ENCODE measurements at regions not wholly inside any gene's neighbourhood (a gene's known extent, or its start where the extent isn't known, plus 50 kb on each side); places are given as distances from the start of the nearest gene placed in this dataset.

- H3K4me3 Mint-ChIP-seq: no peak overlapping the region
- no peaks in the 10 kb centered on the region for H3K9me3 Mint-ChIP-seq
- peaks cover 17% of the 10 kb centered on the region for H3K4me1 Mint-ChIP-seq (ENCODE audit: low read depth)
- no peak overlapping the region for H3K27ac Mint-ChIP-seq
- H3K36me3 Mint-ChIP-seq (ENCODE audit: low read depth): no peaks in the 10 kb centered on the region
- H3K27me3 Mint-ChIP-seq: peaks cover 74% of the 10 kb centered on the region
- DNase-seq: no peak
These were observed 132.9 kb downstream of the TPRA1 start for GRCh38 chr3:127457546-127458145.

DNA sequence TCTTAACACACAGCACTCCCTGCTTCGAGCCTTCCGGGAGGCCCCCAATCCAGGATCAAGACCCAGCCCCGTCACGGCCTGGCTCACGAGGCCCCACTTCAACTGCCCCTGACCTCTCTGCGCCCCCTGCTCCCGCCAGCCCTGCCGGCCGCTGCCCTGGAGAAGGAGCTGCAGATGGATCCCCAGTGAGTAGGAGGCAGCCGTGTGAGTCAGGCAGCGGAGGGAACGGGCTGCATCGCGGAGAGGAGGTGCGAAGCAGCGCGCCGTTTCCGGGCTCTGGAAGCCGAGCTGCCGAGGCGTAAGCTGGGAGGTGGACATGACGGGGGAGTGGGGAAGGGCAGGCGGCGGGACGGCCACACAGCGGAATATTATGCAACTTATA lies 133.4 kb downstream of the TPRA1 start:
- Mint-ChIP-seq H3K36me3 (ENCODE audit: low read depth) (no peaks in the 10 kb centered on the region), H3K4me1 (ENCODE audit: low read depth) (peaks cover 17% of the 10 kb centered on the region), H3K27me3 (peaks cover 73% of the 10 kb centered on the region), H3K27ac (no peak overlapping the region), H3K9me3 (no peaks in the 10 kb centered on the region), H3K4me3 (no peak overlapping the region)
- peak; percentile 50 for DNase-seq

- H3K27ac Mint-ChIP-seq: no peak overlapping the region
- no peaks in the 10 kb centered on the region for H3K36me3 Mint-ChIP-seq (ENCODE audit: low read depth)
- peaks cover 74% of the 10 kb centered on the region for H3K27me3 Mint-ChIP-seq
- H3K4me3 Mint-ChIP-seq: no peak overlapping the region
- H3K4me1 Mint-ChIP-seq (ENCODE audit: low read depth): peaks cover 17% of the 10 kb centered on the region
- DNase-seq: no peak
- H3K9me3 Mint-ChIP-seq: no peaks in the 10 kb centered on the region
These were observed 134.0 kb downstream of the TPRA1 start for GRCh38 chr3:127456471-127457093.

DNA sequence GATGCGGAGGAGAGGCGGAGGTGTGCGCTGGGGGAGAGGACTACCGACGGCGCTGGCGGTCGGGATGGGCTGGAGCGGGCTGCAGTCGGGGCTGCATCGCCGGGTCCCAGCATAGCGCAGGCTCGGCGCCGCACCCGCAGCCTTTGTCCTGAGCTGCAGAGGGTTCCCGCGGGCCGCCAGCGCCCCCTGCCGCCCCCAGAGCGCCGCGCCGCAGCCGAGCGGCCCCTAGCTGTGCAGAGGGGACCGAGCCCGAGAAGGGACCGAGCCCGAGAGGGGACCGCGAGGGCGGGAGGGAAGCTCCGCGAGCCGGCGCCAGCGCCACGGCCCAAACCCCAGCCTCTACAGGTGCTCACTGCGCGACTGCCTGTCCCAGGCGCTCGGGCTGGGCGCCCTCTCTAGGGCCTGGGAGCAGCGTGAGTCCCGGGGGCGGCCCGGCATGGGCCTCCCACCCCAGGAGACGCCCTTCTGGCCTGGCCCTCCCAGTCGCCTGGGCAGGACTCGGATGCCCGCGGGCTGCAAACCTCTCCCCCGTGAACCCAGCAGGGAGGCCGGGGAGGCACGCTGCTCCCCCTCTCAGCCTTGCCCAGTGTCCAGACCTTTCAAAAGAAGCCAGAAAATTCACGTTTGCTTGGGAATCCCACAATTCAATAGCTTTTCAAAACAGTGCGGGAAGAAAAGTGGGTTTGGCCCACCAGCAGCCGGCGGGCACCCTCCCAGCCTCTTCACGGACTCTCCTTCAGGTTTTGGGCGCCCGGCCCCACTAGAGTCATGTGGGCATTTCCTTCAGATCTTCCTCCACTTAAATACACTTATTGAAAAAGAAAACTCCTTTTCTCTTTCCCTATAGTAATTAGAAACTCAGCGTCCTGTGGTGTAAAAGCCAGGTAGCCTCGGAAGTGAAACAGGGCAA lies 134.7 kb downstream of the TPRA1 start:
- Mint-ChIP-seq H3K27me3 (peaks cover 74% of the 10 kb centered on the region), H3K4me3 (no peak overlapping the region), H3K27ac (no peak overlapping the region), H3K36me3 (ENCODE audit: low read depth) (no peaks in the 10 kb centered on the region), H3K9me3 (no peaks in the 10 kb centered on the region), H3K4me1 (ENCODE audit: low read depth) (peaks cover 17% of the 10 kb centered on the region)
- DNase-seq: peak; percentile 78

GRCh38 chr3:127454968-127455367 lies 135.6 kb downstream of the TPRA1 start:
- Mint-ChIP-seq H3K9me3 (no peaks in the 10 kb centered on the region), H3K4me3 (no peak overlapping the region), H3K36me3 (ENCODE audit: low read depth) (no peaks in the 10 kb centered on the region), H3K27me3 (peaks cover 66% of the 10 kb centered on the region), H3K4me1 (ENCODE audit: low read depth) (peaks cover 17% of the 10 kb centered on the region), H3K27ac (no peak overlapping the region)
- DNase-seq: no peak

DNA sequence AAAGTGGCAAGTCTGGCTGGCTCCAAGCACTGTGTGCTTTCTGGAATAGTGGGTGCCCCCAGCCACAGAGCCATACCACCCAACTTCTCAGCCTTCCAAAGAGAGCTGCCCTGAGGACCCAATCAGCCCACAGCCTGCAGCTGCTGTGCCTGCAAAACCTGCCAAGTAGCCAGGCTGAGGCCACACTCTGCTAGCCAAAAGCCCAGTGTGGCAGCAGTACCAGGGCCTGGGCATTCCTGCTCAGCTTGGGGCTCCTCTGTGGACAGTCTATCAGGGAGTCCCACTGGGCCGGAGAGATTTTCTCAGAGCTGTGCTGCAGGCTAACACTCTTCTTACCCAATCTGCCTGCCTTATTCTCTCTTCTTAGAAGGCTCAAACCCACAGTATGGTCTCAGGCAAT lies 136.5 kb downstream of the TPRA1 start:
- peak; percentile 12 for DNase-seq
- H3K27me3 Mint-ChIP-seq: peaks cover 60% of the 10 kb centered on the region

GRCh38 chr3:127452321-127452821 lies 138.2 kb downstream of the TPRA1 start:
- Mint-ChIP-seq H3K27me3 (peaks cover 43% of the 10 kb centered on the region), H3K27ac (no peak overlapping the region)

More for the DNA sequence above, 136.5 kb downstream of the TPRA1 start:
- Mint-ChIP-seq H3K36me3 (ENCODE audit: low read depth) (no peaks in the 10 kb centered on the region), H3K9me3 (no peaks in the 10 kb centered on the region), H3K27ac (no peak overlapping the region), H3K4me1 (ENCODE audit: low read depth) (peaks cover 17% of the 10 kb centered on the region), H3K4me3 (no peak overlapping the region)

DNA sequence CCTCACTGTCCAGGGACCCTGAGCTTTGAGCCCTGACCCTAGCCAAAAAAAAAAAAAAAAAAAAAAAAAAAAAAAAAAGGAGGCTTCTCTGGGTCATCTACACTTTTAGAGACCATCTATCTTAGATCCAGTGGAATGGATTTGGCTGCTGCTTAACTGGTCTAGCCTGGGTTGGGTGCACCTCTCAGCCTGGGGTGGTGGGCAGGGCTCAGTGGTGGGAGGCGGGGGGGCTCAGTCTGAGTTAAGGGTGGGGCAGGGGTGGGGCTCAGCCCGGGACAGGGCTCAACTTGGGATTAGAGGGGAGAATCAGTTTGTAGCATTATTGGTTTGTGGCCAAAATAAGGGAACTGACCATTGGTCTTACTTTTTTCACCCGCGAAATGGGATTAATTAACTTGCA lies 139.2 kb downstream of the TPRA1 start:
- Mint-ChIP-seq H3K9me3 (no peaks in the 10 kb centered on the region), H3K4me1 (ENCODE audit: low read depth) (peaks cover 8% of the 10 kb centered on the region), H3K4me3 (no peak overlapping the region), H3K36me3 (ENCODE audit: low read depth) (no peaks in the 10 kb centered on the region), H3K27me3 (peaks cover 36% of the 10 kb centered on the region), H3K27ac (no peak overlapping the region)
- no peak for DNase-seq

More at GRCh38 chr3:127452321-127452821, 138.2 kb downstream of the TPRA1 start:
- Mint-ChIP-seq H3K9me3 (no peaks in the 10 kb centered on the region), H3K36me3 (ENCODE audit: low read depth) (no peaks in the 10 kb centered on the region), H3K4me3 (no peak overlapping the region), H3K4me1 (ENCODE audit: low read depth) (peaks cover 17% of the 10 kb centered on the region)
- peak; percentile 24 for DNase-seq

- Mint-ChIP-seq H3K4me3 (no peak overlapping the region), H3K4me1 (ENCODE audit: low read depth) (peaks cover 2% of the 10 kb centered on the region), H3K9me3 (no peaks in the 10 kb centered on the region), H3K36me3 (ENCODE audit: low read depth) (no peaks in the 10 kb centered on the region), H3K27me3 (peaks cover 29% of the 10 kb centered on the region), H3K27ac (no peak overlapping the region)
- DNase-seq: peak; percentile 14
These were observed 140.2 kb downstream of the TPRA1 start for GRCh38 chr3:127450331-127450730.

DNA sequence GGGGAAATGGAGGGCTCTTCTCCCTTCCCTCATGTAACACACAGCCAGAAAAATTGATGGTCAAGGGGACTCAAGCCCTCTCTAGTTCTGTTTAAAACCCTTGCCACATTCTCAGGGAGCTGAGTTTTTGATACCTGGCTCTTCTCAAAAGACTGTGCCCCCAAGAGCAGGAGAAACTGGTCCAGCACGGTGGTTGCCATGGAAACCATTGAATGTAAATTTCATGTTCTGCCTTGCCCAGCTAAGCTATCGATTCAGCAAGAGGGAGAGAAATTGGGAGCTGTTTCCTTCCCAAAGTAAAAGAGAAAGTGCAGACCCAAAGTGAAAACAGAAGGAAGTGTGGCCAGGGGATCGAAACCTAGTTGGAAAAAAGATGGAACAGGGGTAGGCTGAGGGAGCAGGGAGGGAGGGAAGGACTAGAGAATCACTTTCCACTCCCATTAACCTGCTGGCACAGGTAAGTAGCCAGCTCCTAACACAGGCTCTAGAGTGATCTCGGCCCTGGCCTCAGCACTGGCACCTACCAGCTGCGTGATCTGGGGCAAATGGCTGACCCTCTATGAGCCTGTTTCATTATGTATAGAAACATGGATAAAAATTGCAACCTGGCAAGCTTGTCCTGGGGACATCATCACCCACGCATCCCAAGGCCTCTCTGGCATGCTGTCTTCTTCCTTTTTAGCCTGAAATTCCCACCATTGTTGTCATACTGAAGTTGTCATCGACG lies 140.9 kb downstream of the TPRA1 start:
- no peak overlapping the region for H3K27ac Mint-ChIP-seq
- H3K27me3 Mint-ChIP-seq: peaks cover 22% of the 10 kb centered on the region
- no peak overlapping the region for H3K4me3 Mint-ChIP-seq
- no peaks in the 10 kb centered on the region for H3K4me1 Mint-ChIP-seq (ENCODE audit: low read depth)
- DNase-seq: peak; percentile 12
- no peaks in the 10 kb centered on the region for H3K36me3 Mint-ChIP-seq (ENCODE audit: low read depth)
- H3K9me3 Mint-ChIP-seq: no peaks in the 10 kb centered on the region

GRCh38 chr3:127448671-127449070 lies 141.9 kb downstream of the TPRA1 start:
- DNase-seq: peak; percentile 12
- no peaks in the 10 kb centered on the region for H3K4me1 Mint-ChIP-seq (ENCODE audit: low read depth)
- no peaks in the 10 kb centered on the region for H3K9me3 Mint-ChIP-seq
- H3K36me3 Mint-ChIP-seq (ENCODE audit: low read depth): no peaks in the 10 kb centered on the region
- H3K27me3 Mint-ChIP-seq: peaks cover 16% of the 10 kb centered on the region
- no peak overlapping the region for H3K27ac Mint-ChIP-seq
- H3K4me3 Mint-ChIP-seq: no peak overlapping the region

DNA sequence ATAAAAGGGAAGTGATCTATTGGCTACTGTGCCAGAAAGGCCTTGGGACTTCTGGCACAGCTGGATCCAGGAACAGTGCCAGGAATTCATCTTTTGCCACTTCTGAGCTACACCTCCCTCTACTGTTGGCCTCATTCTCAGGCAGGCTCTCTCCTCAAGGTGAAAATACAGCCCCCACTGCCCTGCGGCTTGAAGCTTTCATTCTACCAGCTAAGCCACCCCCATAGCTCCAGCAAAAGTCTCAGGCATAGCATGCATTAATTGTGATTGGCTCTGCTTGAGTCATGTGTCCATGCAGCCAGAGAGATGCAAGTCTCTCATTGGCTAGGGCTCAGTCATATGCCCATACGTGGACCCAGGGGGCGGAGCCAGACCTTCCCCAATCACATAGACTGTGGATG lies 142.4 kb downstream of the TPRA1 start:
- peaks cover 16% of the 10 kb centered on the region for H3K27me3 Mint-ChIP-seq
- no peaks in the 10 kb centered on the region for H3K36me3 Mint-ChIP-seq (ENCODE audit: low read depth)
- H3K4me3 Mint-ChIP-seq: no peak overlapping the region

DNA sequence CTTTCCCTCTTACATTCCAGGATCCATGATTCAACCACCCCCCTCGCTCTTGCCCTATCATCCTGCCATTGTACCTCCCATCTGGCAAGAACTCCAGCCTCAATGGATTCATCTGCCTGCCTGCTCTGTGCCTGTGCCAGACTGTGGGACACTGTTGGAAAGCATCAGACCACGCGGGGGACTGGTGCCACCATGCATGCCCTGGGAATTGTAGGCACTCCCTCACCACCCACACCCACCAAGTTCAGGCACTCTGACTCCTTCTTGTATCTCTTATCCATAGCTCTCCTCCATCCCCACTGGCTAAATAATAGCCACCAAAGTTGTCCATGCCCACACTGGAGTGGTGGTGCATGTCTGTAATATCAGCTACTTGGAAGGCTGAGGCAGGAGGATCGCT lies 143.8 kb downstream of the TPRA1 start:
- Mint-ChIP-seq H3K27ac (no peak overlapping the region), H3K4me3 (no peak overlapping the region), H3K27me3 (peaks cover 8% of the 10 kb centered on the region), H3K9me3 (no peaks in the 10 kb centered on the region), H3K36me3 (ENCODE audit: low read depth) (no peaks in the 10 kb centered on the region), H3K4me1 (ENCODE audit: low read depth) (no peaks in the 10 kb centered on the region)
- DNase-seq: peak; percentile 14

More for the DNA sequence above, 142.4 kb downstream of the TPRA1 start:
- H3K9me3 Mint-ChIP-seq: no peaks in the 10 kb centered on the region
- no peak for DNase-seq
- no peaks in the 10 kb centered on the region for H3K4me1 Mint-ChIP-seq (ENCODE audit: low read depth)
- H3K27ac Mint-ChIP-seq: no peak overlapping the region
